Esophagus squamous epithelium (tissue), 5 donors: ENCODE measurements at regions not wholly inside any gene's neighbourhood (a gene's known extent, or its start where the extent isn't known, plus 50 kb on each side); places are given as distances from the start of the nearest gene placed in this dataset.

Source experiments
- DNase-seq: peaks from one replicate; lab custom pipeline; 2025; lab: John Stamatoyannopoulos, UW
- H3K27ac ChIP-seq, 4 donors: fragments of 200-600 bp; sonication (generic); one replicate each; pipeline ENCODE4 v1.5.1; 2016 to 2019; ENCODE audit warnings: mild to moderate bottlenecking in 1 of 4
- H3K27me3 ChIP-seq, 4 donors: fragments of 200-600 bp; sonication (generic); 1 replicate in 3 of 4; 2 replicates in 1 of 4; pipeline versions ENCODE4 v1.5.1 to v1.6.0; 2017 to 2021; ENCODE audit warnings: antibody characterized with exemption in 1 of 4
- H3K36me3 ChIP-seq, 3 donors: fragments of 200-600 bp; sonication (generic); one replicate each; pipeline ENCODE4 v1.5.1; 2016 to 2019
- H3K4me1 ChIP-seq, 3 donors: fragments of 200-600 bp; sonication (generic); one replicate each; pipeline ENCODE4 v1.5.1; 2017 to 2019
- H3K4me3 ChIP-seq, 4 donors: fragments of 200-600 bp; sonication (generic); 1 replicate in 3 of 4; 2 replicates in 1 of 4; pipeline ENCODE4 v1.5.1; 2016 to 2019; ENCODE audit warnings: mild to moderate bottlenecking in 2 of 4, moderate library complexity in 1 of 4
- H3K9me3 ChIP-seq, 3 donors: fragments of 200-600 bp; sonication (generic); one replicate each; pipeline ENCODE4 v1.5.1; 2016 to 2019
- POLR2A ChIP-seq, 4 donors: fragments of 450-650 bp; IDR thresholded peaks; one replicate each; pipeline ENCODE4 v1.6.1; 2017; ENCODE audit warnings: antibody characterized with exemption in 4 of 4, mild to moderate bottlenecking in 4 of 4, moderate library complexity in 3 of 4
- WGBS, 2 donors: methylation state at CpG; one replicate each; pipeline ENCODE4 v1.1.5; 2018; 5-methylcytosine and 5-hydroxymethylcytosine counted together
- intact Hi-C: fragments of 100-400 bp; cut with DNase I; formaldehyde crosslinking; loops from one replicate; pipeline ENCODE4 v1.15.0; 2022
- TF ChIP-seq, protein P1 (sequence below), 6 experiments: fragments of 450-650 bp in 4 of 6; fragments of 200-600 bp in 2 of 6; sonication (generic) in 2 of 6; IDR thresholded peaks; one replicate each; pipeline ENCODE4 v1.5.1; 2016 to 2019; ENCODE audit warnings: antibody characterized with exemption in 6 of 6, mild to moderate bottlenecking in 4 of 6, moderate library complexity in 4 of 6
- donor health status: DM: yes; HTN: yes; CAD: no.

- 67 to 81% methylated on average over 6 to 10 of the region's 14 CpGs for WGBS, 2 donors
- TF ChIP-seq, protein P1, sequence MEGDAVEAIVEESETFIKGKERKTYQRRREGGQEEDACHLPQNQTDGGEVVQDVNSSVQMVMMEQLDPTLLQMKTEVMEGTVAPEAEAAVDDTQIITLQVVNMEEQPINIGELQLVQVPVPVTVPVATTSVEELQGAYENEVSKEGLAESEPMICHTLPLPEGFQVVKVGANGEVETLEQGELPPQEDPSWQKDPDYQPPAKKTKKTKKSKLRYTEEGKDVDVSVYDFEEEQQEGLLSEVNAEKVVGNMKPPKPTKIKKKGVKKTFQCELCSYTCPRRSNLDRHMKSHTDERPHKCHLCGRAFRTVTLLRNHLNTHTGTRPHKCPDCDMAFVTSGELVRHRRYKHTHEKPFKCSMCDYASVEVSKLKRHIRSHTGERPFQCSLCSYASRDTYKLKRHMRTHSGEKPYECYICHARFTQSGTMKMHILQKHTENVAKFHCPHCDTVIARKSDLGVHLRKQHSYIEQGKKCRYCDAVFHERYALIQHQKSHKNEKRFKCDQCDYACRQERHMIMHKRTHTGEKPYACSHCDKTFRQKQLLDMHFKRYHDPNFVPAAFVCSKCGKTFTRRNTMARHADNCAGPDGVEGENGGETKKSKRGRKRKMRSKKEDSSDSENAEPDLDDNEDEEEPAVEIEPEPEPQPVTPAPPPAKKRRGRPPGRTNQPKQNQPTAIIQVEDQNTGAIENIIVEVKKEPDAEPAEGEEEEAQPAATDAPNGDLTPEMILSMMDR (IDR thresholded peaks at IDR 0.05), result no peak
- no peak for TF ChIP-seq POLR2A (IDR thresholded peaks at IDR 0.05)
- Histone ChIP-seq H3K27ac (no peak overlapping the region), H3K36me3 (no peaks in the 10 kb centered on the region), H3K4me1 (no peaks in the 10 kb centered on the region), H3K9me3 (no peaks in the 10 kb centered on the region), H3K27me3 (peaks cover 0 to 84% (median 0%) of the 10 kb centered on the region in 4 donors), H3K4me3 (no peak overlapping the region)
- no peak for DNase-seq
- intact Hi-C loops, result no loop called here
These were observed 57.6 kb upstream of the LHX1 start for GRCh38 chr17:36879624-36880131.

DNA sequence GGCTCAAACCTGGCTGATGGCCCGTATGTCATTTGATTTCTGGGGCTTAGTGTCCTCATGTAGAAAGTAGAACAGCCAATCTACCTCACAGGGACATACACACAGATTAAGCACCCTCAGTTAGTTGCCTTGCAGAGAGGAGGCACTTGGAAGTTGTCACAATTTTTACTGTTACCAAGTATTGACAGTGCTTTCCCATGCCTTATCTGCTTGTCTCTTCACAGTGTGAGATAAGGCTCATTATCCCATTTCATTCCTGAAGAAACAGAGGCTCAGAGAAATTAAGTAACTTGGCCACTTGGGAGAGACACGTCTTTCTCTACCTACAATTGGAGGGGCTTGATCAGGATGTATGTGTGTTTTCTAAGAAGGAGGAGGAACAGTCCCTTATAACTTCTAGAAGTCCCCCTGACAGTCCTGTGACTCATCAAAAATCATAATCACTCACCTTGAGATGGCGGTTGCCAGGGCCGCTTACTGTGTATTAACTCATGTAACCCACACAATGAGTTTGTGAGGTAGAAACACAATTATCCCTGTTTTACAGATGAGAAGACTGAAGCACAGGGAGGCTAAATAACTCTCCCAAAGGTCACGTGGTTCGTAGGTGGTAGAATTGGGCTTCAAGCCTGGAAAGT is 56.9 kb upstream of the LHX1 start:
- DNase-seq, result no peak
- no peak overlapping the region for H3K27ac ChIP-seq
- no peaks in the 10 kb centered on the region for H3K36me3 ChIP-seq
- no peaks in the 10 kb centered on the region for H3K4me1 ChIP-seq
- TF ChIP-seq, protein P1 (IDR thresholded peaks at IDR 0.05), result no peak
- no peak for TF ChIP-seq POLR2A (IDR thresholded peaks at IDR 0.05)
- peaks cover 0 to 90% (median 0%) of the 10 kb centered on the region in 4 donors for H3K27me3 ChIP-seq
- no peaks in the 10 kb centered on the region for H3K9me3 ChIP-seq
- H3K4me3 ChIP-seq, result no peak overlapping the region
- WGBS, 2 donors, result 44 to 50% methylated on average over 6 of the region's 6 CpGs
- intact Hi-C loops, result no loop called here

DNA sequence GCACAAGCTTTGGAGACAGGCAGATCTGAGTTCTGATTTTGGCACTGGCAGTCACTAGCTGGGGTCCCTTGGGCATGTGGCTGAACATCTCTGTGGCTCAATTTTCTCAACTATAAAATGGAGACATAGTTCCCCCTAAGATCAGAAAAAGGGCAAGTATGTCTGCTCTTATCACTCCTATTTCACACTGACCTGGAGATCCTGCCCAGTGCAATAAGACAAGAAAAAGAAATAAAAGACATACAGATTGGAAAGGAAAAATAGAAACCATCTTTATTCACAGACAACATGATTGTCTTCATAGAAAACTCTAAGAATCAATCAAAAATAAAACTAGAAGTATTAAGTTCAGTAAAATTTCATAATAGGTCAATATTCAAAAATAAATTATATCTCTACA is 56.0 kb upstream of the LHX1 start:
- Histone ChIP-seq H3K9me3 (no peaks in the 10 kb centered on the region), H3K27ac (no peak overlapping the region), H3K4me3 (no peak overlapping the region), H3K4me1 (no peaks in the 10 kb centered on the region), H3K36me3 (no peaks in the 10 kb centered on the region), H3K27me3 (peaks cover 0 to 95% (median 0%) of the 10 kb centered on the region in 4 donors)
- DNase-seq, result no peak
- intact Hi-C loops, result no loop called here
- TF ChIP-seq, protein P1 (IDR thresholded peaks at IDR 0.05), result no peak
- no peak for TF ChIP-seq POLR2A (IDR thresholded peaks at IDR 0.05)

- Histone ChIP-seq H3K4me1 (no peaks in the 10 kb centered on the region), H3K27ac (no peak overlapping the region), H3K36me3 (no peaks in the 10 kb centered on the region), H3K27me3 (peaks cover 0 to 96% (median under 1%) of the 10 kb centered on the region in 4 donors), H3K9me3 (no peaks in the 10 kb centered on the region), H3K4me3 (no peak overlapping the region)
- intact Hi-C loops, result no loop called here
- TF ChIP-seq POLR2A (IDR thresholded peaks at IDR 0.05), result no peak
- TF ChIP-seq, protein P1 (IDR thresholded peaks at IDR 0.05), result no peak
- no peak for DNase-seq
- WGBS, 2 donors, result 12 to 23% methylated on average over 15 to 16 of the region's 27 CpGs
These were observed 52.7 kb upstream of the LHX1 start for GRCh38 chr17:36884495-36885152.

DNA sequence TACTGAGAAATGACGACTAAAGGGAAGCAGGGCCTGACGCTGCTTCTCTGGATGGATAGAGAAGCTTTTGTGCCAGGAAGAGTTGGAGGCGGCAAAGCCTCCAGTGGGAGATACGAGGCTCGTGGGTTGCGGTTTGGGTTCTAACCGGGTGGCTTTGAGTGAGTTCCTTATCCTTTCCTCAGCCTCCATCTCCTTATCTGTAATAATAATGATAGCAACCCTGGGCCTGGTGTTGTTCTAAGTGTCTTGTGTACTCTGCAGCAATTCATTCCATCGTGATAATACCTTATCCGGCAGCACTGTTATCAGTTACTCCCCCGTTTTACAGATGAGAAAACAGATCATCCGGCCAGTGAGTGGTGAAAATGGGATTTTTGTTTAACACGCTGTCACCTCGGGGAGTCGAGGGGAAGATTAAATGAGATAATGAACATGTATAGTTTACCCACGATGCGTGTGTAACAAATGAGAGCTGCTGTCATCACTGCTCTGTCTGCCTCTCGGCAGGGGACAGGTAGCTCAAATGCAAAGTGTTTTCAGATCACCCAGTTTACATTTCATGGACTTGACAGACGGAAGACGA is 52.0 kb upstream of the LHX1 start:
- Histone ChIP-seq H3K4me1 (no peaks in the 10 kb centered on the region), H3K9me3 (no peaks in the 10 kb centered on the region), H3K27ac (no peak overlapping the region), H3K36me3 (no peaks in the 10 kb centered on the region), H3K4me3 (no peak overlapping the region), H3K27me3 (peaks cover 0 to 96% (median 2%) of the 10 kb centered on the region in 4 donors)
- intact Hi-C loops, result no loop called here
- no peak for DNase-seq
- WGBS, 2 donors, result 49 to 62% methylated on average over 19 of the region's 19 CpGs
- TF ChIP-seq, protein P1 (IDR thresholded peaks at IDR 0.05), result no peak
- no peak for TF ChIP-seq POLR2A (IDR thresholded peaks at IDR 0.05)
